SU-DHL-6 (cell line): ENCODE measurements at regions not wholly inside any gene's neighbourhood (a gene's known extent, or its start where the extent isn't known, plus 50 kb on each side); places are given as distances from the start of the nearest gene placed in this dataset.
"Not testable (repeated sequence)": the region's sequence is repeated elsewhere in the genome, so short reads cannot be mapped to it uniquely, and the experiment has no call there.

Source experiments
- H2AFZ ChIP-seq: fragments of 200-600 bp; sonication (generic); 2 replicates; pipeline ENCODE4 v1.6.1; 2014; ENCODE audit warnings: low read depth, mild to moderate bottlenecking, moderate library complexity, mixed read lengths, antibody characterized with exemption, low read length; ENCODE audit not compliant: severe bottlenecking
- H3F3A ChIP-seq: fragments of 200-600 bp; shearing (Covaris generic); 2 replicates; pipeline ENCODE4 v1.6.0; 2016; ENCODE audit warnings: antibody characterized with exemption, mild to moderate bottlenecking; ENCODE audit not compliant: insufficient read depth
- H3K27ac ChIP-seq: fragments of 200-600 bp; sonication (generic); 2 replicates; pipeline ENCODE4 v1.5.1; 2016; ENCODE audit warnings: low read depth, mild to moderate bottlenecking, low read length, moderate library complexity, mixed read lengths
- H3K27me3 ChIP-seq: fragments of 200-600 bp; sonication (generic), shearing (Covaris generic); 2 replicates; pipeline ENCODE4 v1.6.0; 2014; ENCODE audit warnings: mild to moderate bottlenecking, low read length
- H3K36me3 ChIP-seq: fragments of 200-600 bp; sonication (generic); 2 replicates; pipeline ENCODE4 v1.6.1; 2014; ENCODE audit warnings: mild to moderate bottlenecking, low read length, mixed read lengths
- H3K4me2 ChIP-seq: fragments of 300-600, 200-600 bp; shearing (Covaris generic), sonication (generic); 2 replicates; pipeline ENCODE4 v1.6.0; 2014; ENCODE audit warnings: low read length, low read depth, mild to moderate bottlenecking; ENCODE audit not compliant: poor library complexity, severe bottlenecking
- H3K4me3 ChIP-seq: fragments of 200-600 bp; sonication (generic); 2 replicates; pipeline ENCODE4 v1.5.1; 2014; ENCODE audit warnings: antibody characterized with exemption, low read length, mild to moderate bottlenecking, mixed read lengths; ENCODE audit not compliant: insufficient read depth, poor library complexity, severe bottlenecking
- H3K79me2 ChIP-seq: fragments of 200-600 bp; sonication (generic); 2 replicates; pipeline ENCODE4 v1.6.1; 2014; ENCODE audit warnings: mild to moderate bottlenecking, low read length, moderate library complexity; ENCODE audit not compliant: insufficient read depth
- H3K9ac ChIP-seq: fragments of 200-600 bp; sonication (generic); 2 replicates; pipeline ENCODE4 v1.7.0; 2014; ENCODE audit warnings: mild to moderate bottlenecking, low read length
- H3K9me2 ChIP-seq: fragments of 200-600 bp; sonication (generic); replicated peaks from 2 replicates; pipeline ENCODE4 v1.6.1; 2014; ENCODE audit warnings: low read length; ENCODE audit not compliant: insufficient read depth
- H3K9me3 ChIP-seq: fragments of 200-600 bp; sonication (generic); 2 replicates; pipeline ENCODE4 v1.6.1; 2014; ENCODE audit warnings: low read length, mixed read lengths; ENCODE audit not compliant: insufficient read depth
- H4K20me1 ChIP-seq: fragments of 200-600 bp; sonication (generic); 2 replicates; pipeline ENCODE4 v1.6.1; 2014; ENCODE audit warnings: low read depth, mild to moderate bottlenecking, antibody characterized with exemption, low read length, moderate library complexity, mixed read lengths
- CTCF ChIP-seq: fragments of 200-600 bp; sonication (generic); IDR thresholded peaks from one replicate; pipeline ENCODE4 v1.5.1; 2017; ENCODE audit warnings: antibody characterized with exemption, mild to moderate bottlenecking, low read length, moderate library complexity; ENCODE audit not compliant: insufficient read depth, poor library complexity, severe bottlenecking
- EZH2phosphoT487 ChIP-seq: fragments of 200-600 bp; sonication (generic), shearing (Covaris generic); conservative IDR thresholded peaks from 2 replicates; pipeline ENCODE4 v1.6.1; 2018; ENCODE audit warnings: mild to moderate bottlenecking, antibody characterized with exemption, low read length, moderate library complexity, mixed read lengths

GRCh38 chr19:27858981-27859581, 1353.9 kb downstream of the UQCRFS1 start:
- H3K4me3 ChIP-seq, result no peak overlapping the region
- no peaks in the 10 kb centered on the region for H3K27me3 ChIP-seq
- H3K27ac ChIP-seq, result no peak overlapping the region
- no peaks in the 10 kb centered on the region for H3K9me3 ChIP-seq
- H4K20me1 ChIP-seq, result no peaks in the 10 kb centered on the region
- H3K4me2 ChIP-seq, result no peak overlapping the region
- H3K36me3 ChIP-seq, result no peaks in the 10 kb centered on the region
- no peak overlapping the region for H3K9ac ChIP-seq
- H2AFZ ChIP-seq, result no peak overlapping the region
- TF ChIP-seq CTCF (no peak), EZH2phosphoT487 (no peak)
- no peaks in the 10 kb centered on the region for H3F3A ChIP-seq
- H3K9me2 ChIP-seq, result no peaks in the 10 kb centered on the region
- no peaks in the 10 kb centered on the region for H3K79me2 ChIP-seq

DNA sequence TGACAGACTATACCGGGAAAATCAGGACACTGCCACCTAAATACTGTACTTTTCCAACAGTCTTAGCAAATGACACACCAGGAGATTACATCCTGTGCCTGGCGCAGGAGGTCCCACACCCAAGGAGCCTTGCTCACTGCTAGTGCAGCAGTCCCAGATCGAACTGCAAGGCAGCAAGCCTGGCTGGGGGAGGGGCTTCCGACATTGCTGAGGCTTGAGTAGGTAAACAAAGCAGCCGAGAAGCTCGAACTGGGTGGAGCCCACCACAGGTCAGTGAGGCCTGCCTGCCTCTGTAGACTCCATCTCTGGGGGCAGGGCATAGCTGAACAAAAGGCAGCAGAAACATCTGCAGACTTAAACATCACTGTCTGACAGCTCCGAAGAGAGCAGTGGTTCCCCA, 1360.0 kb downstream of the UQCRFS1 start:
- not testable (repeated sequence) for H3K9me2 ChIP-seq, H2AFZ ChIP-seq, H3K79me2 ChIP-seq, H3K27ac ChIP-seq, H3K4me2 ChIP-seq, H3K27me3 ChIP-seq, H4K20me1 ChIP-seq, H3K9me3 ChIP-seq, H3K4me3 ChIP-seq, H3K9ac ChIP-seq, H3K36me3 ChIP-seq, H3F3A ChIP-seq

- Histone ChIP-seq H3K79me2 (no peaks in the 10 kb centered on the region), H3F3A (no peaks in the 10 kb centered on the region), H4K20me1 (no peaks in the 10 kb centered on the region), H3K36me3 (no peaks in the 10 kb centered on the region), H3K27ac (no peak overlapping the region), H3K4me2 (no peak overlapping the region), H3K9ac (no peak overlapping the region), H3K9me2 (no peaks in the 10 kb centered on the region), H3K27me3 (no peaks in the 10 kb centered on the region), H3K9me3 (no peaks in the 10 kb centered on the region), H2AFZ (no peak overlapping the region), H3K4me3 (no peak overlapping the region)
- TF ChIP-seq CTCF (no peak), EZH2phosphoT487 (no peak)
These were observed 1361.3 kb downstream of the UQCRFS1 start for GRCh38 chr19:27851543-27852060.

DNA sequence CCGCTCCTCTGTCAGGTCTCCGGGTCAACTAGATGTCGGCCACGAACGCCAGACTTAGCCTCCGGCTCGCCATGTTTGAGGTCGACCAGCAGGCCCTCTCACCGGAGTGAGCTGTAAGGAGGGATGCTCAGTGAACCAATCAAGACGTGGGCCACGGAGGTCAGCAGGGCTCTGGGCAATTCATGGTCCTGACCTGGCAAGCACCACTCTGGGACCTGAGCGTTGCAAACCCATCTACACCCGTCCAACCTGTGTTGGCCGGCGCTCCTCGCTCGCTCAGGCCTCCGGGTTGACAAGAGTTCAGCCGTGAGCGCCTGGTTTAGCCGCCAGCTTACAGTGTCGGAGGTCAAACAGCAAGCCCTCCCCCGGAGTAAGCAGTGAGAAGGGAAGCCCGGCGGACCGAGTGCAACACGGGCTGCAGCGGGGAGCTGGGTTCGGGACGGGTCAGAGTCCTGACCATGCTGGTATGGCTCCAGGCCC, 1361.9 kb downstream of the UQCRFS1 start:
- H3K4me3 ChIP-seq, result no peak overlapping the region

More for the DNA sequence above, 1361.9 kb downstream of the UQCRFS1 start:
- TF ChIP-seq EZH2phosphoT487 (no peak), CTCF (no peak)
- Histone ChIP-seq H3K27me3 (no peaks in the 10 kb centered on the region), H3K4me2 (no peak overlapping the region), H3K9me3 (no peaks in the 10 kb centered on the region), H3K36me3 (no peaks in the 10 kb centered on the region), H3F3A (no peaks in the 10 kb centered on the region), H3K79me2 (no peaks in the 10 kb centered on the region), H4K20me1 (no peaks in the 10 kb centered on the region), H3K9me2 (no peaks in the 10 kb centered on the region), H2AFZ (no peak overlapping the region), H3K27ac (no peak overlapping the region), H3K9ac (no peak overlapping the region)
